Embryonic facial prominence (tissue), 1 donor: ENCODE measurements at regions not wholly inside any gene's neighbourhood (a gene's known extent, or its start where the extent isn't known, plus 50 kb on each side); places are given as distances from the start of the nearest gene placed in this dataset.

Experiments
- DNase-seq: peaks from one replicate; pipeline ENCODE4 v3.0.0-alpha.2; 2016; ENCODE audit errors: extremely low spot score

- DNase-seq = no peak
Observed at GRCh38 chr1:170219163-170219562, 73.4 kb downstream of the NTMT2 start.

DNA sequence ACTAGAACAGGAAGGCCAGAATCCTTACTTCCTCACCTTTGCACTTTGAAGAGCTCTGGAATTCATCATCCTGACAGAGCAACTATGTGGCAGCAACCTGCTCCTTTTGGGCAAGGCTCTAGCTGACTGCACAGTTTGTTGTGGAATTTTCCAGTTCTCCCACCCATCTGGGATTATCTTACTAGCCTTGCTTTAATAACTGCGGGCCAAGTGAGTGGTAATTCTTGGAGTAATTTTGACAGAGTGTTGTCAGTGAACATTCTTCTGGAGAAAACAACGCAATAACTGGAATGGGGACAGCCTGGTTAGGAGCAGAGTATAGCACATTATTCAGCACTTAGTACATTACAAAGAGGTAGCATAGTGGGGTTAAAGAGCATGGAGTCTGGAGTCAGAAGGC, 75.3 kb downstream of the NTMT2 start:
- DNase-seq = no peak

GRCh38 chr1:170221495-170221894, 75.7 kb downstream of the NTMT2 start:
- DNase-seq = no peak

DNA sequence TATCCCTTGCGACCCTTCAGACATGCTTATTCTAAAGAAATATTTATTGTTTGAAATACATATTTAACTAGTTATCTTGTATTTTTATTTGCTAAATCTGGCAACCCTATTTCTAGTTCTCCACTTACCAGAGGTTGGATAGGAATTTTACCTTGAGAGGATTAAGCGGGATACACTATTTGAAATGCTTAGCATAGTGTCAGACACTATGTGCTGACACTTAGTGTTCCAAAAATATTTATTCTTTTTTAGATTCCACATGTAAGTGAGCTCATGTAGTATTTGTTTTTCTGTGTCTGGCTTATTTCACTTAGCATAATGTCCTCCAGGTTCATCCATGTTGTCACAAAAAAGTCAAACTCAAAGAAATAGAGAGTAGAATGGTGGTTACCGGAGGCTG, 78.7 kb downstream of the NTMT2 start:
- DNase-seq = no peak

DNA sequence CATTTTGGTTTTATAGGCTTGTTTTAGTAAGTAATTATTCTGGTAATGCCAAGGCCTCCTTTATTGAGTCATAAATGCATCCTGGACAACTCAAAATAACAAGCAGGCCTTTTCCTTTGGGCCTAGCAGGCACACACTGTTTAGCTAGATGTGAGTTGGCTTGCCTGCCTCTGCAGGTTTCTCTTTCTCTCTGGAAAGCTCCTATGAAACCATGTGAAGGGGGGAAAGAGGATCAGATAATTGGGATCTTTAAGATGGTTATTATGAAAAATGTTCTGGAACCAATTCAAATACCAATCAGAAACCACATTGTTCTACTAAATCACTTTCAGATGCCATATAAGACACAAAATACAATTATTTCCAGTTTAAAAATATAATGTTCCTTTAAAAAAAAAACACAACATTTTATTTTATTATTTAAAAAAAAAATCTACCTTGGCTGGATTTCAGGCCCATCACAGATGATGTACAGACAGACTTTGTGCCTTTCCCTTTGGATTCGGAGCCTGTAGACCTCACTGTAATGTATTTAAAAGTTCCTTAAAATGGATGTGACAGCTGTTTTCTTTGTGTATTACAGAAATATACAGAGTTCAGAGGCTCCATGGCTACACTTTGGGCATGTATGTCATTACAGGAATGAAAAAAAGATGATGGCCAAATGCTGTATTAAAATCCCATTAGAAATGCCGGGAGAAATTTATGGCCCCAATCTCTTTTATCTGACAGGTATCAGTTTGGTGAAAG, 80.2 kb downstream of the NTMT2 start:
- DNase-seq = peak; percentile 75

GRCh38 chr1:170226767-170227166, 81.0 kb downstream of the NTMT2 start:
- DNase-seq = no peak

DNA sequence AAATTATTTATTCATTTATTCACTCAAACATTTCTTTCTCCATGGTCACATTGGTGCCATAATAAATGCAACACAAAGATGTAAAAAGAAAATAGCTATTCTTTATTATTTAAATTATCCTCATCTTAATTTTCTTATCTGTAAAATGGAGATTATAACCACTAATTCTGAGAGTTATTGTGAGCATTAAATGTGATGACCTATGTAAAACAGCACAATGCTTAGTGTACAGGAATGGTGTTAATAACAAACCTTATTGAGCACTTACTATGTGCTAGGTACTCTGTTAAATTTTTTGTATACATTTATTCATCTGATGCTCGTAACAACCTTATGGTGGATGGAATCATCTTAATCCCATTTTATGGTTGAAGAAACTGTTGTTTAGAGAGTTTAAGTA, 84.6 kb downstream of the NTMT2 start:
- no peak for DNase-seq

GRCh38 chr1:170231662-170232061, 85.9 kb downstream of the NTMT2 start:
- DNase-seq = no peak

DNA sequence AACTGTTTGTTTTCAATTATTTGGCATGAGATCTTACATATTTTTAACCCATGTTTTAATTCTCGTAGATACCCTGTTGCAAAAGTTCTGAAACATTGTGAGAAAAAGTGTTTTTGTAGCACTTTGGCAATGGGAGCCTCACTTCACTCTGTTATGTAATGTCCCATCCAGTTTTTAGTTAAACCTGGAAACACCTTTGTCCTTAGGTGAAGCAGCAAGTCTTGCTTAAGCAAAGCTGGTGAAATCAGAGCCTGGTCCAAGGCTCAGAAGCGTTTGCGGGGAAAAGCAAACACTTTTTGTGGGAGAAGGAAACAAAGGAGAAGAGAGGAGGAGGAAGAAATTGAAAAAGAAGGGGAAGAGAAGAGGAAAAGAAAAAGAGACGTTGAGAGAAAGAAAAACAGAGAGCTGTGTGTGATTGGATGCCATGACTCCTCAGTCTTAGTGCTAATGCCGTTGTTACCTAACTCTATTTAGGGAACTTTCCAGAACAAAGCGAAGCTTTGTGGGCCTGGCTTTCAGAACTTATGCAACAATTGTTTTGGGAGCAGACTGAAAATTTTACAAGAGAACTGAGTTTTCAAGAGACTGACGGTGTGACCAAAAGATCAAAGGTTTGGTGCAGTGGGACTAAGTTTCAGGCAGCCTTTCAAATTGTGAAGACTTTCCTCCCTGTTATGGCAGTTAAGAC, 93.1 kb downstream of the NTMT2 start:
- no peak for DNase-seq

GRCh38 chr1:170239445-170239844, 93.7 kb downstream of the NTMT2 start:
- DNase-seq = no peak

GRCh38 chr1:170240409-170240808, 94.7 kb downstream of the NTMT2 start:
- DNase-seq = no peak

GRCh38 chr1:170241266-170241851, 95.6 kb downstream of the NTMT2 start:
- no peak for DNase-seq

GRCh38 chr1:170247751-170248521, 102.2 kb downstream of the NTMT2 start:
- DNase-seq = no peak

DNA sequence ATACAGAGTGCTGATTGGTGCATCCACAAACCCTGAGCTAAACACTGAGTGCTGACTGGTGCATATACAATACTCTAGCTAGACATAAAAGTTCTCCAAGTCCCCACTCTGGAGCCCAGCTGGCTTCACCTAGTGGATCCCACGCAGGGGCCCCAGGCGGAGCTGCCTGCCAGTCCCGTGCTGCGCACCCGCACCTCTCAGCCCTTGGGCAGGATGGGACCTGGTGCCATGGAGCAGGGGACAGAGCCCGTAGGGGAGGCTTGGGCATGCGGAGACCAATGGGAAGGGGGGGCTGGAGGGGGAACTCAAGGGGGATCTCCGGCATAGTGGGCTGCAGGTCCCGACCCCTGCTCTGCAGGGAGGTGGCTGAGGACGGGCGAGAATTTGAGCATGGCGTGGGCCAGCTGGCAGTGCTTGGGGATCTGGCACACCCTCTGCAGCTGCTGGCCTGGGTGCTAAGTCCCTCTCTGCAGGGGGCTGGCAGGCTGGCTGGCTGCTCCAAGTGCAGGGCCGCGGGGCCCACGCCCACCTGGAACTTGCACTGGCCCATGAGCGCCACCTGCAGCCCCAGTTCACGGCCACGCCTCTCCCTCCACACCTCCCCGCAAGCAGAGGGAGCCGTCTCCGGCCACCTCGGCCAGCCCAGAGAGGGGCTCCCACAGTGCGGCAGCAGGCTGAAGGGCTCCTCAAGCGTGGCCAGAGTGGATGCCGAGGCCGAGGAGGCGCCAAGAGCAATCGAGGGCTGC, 104.9 kb downstream of the NTMT2 start:
- no peak for DNase-seq

- no peak for DNase-seq
Observed at GRCh38 chr1:170252851-170253579, 107.3 kb downstream of the NTMT2 start.

DNA sequence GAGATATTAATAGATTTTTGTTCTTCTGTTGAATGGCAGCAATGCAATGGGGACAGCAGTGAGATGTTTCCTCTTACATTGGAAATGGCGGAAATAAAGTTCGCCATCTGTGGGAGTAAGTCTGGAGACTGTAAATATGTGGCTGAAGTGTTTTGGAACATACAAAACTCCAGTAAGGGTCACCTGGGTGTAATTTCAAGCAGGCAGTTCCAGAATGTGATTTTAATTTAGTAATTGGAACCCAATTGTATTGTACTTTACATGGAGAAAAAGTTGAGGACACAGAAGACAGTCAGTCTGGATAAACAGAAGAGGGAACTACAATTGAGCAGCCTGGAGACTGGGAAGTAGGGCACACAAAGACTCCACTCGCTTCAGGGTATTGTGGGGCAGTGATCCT, 108.6 kb downstream of the NTMT2 start:
- DNase-seq = no peak

GRCh38 chr1:170261669-170262068, 115.9 kb downstream of the NTMT2 start:
- DNase-seq = no peak

GRCh38 chr1:170262276-170262939, 116.6 kb downstream of the NTMT2 start:
- no peak for DNase-seq

- DNase-seq = no peak
Observed at GRCh38 chr1:170265234-170265633, 119.5 kb downstream of the NTMT2 start.

DNA sequence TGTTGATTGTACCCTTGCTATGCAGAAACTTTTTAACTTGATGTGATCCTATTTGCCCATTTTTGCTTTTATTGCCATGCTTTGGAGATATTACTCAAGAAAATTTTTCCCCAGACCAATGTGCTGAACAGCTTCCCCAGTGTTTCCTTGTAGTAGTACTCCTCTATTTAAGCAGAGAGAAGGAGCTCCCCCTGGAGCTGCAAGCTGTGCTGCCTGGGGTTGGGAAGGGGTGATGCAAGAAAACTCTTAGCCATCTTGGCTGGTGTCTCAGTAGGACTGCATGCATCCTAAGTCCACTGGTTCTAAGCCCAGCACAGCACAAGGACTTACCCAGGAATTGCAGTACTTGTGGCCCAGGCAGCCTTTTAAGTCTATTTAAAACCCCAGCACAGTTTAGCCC, 121.6 kb downstream of the NTMT2 start:
- DNase-seq = no peak
